ENCODE measurements at regions not wholly inside any gene's neighbourhood (a gene's known extent, or its start where the extent isn't known, plus 50 kb on each side); places are given as distances from the start of the nearest gene placed in this dataset.

GRCh38 chr9:26033336-26033735 is 355.1 kb upstream of the TUSC1 start:
- no peak overlapping the region for H3K4me3 ChIP-seq (ENCODE audit: insufficient read depth, low read length)
- no peaks in the 10 kb centered on the region for H4K20me1 ChIP-seq (ENCODE audit: insufficient read depth, low read length)
- no peak overlapping the region for H3K4me2 ChIP-seq (ENCODE audit: insufficient read depth, low read length)
- no peaks in the 10 kb centered on the region for H3K27me3 ChIP-seq (ENCODE audit: insufficient read depth, low read length)
- no peak overlapping the region for H2AFZ ChIP-seq (ENCODE audit: low read length)
- no peaks in the 10 kb centered on the region for H3K9me3 ChIP-seq (ENCODE audit: low read depth, low read length)
- no peaks in the 10 kb centered on the region for H3K79me2 ChIP-seq (ENCODE audit: insufficient read depth, low read length)
- no peak for TF ChIP-seq CTCF (IDR thresholded peaks at IDR 0.05; ENCODE audit: extremely low read depth, low read depth, low read length)
- DNase-seq (ENCODE audit: insufficient read length, low spot score, missing footprints), result no peak
- no peaks in the 10 kb centered on the region for H3K4me1 ChIP-seq (ENCODE audit: insufficient read depth, low read length)
- no peaks in the 10 kb centered on the region for H3K36me3 ChIP-seq (ENCODE audit: insufficient read depth, low read length)
- no peak overlapping the region for H3K27ac ChIP-seq (ENCODE audit: low read depth, low read length)

GRCh38 chr9:26026423-26027100 is 348.3 kb upstream of the TUSC1 start:
- H3K4me1 ChIP-seq (ENCODE audit: insufficient read depth, low read length), result no peaks in the 10 kb centered on the region
- no peaks in the 10 kb centered on the region for H3K36me3 ChIP-seq (ENCODE audit: insufficient read depth, low read length)
- H3K4me2 ChIP-seq (ENCODE audit: insufficient read depth, low read length), result no peak overlapping the region
- H3K4me3 ChIP-seq (ENCODE audit: insufficient read depth, low read length), result no peak overlapping the region
- no peaks in the 10 kb centered on the region for H4K20me1 ChIP-seq (ENCODE audit: insufficient read depth, low read length)
- H3K79me2 ChIP-seq (ENCODE audit: insufficient read depth, low read length), result no peaks in the 10 kb centered on the region
- H2AFZ ChIP-seq (ENCODE audit: low read length), result no peak overlapping the region
- no peak for DNase-seq (ENCODE audit: insufficient read length, low spot score, missing footprints)
- no peak overlapping the region for H3K27ac ChIP-seq (ENCODE audit: low read depth, low read length)
- no peak for TF ChIP-seq CTCF (IDR thresholded peaks at IDR 0.05; ENCODE audit: extremely low read depth, low read depth, low read length)
- H3K9me3 ChIP-seq (ENCODE audit: low read depth, low read length), result no peaks in the 10 kb centered on the region
- no peaks in the 10 kb centered on the region for H3K27me3 ChIP-seq (ENCODE audit: insufficient read depth, low read length)

GRCh38 chr9:26013199-26013598 is 335.0 kb upstream of the TUSC1 start:
- Histone ChIP-seq H3K4me2 (ENCODE audit: insufficient read depth, low read length) (no peak overlapping the region), H3K79me2 (ENCODE audit: insufficient read depth, low read length) (no peaks in the 10 kb centered on the region), H4K20me1 (ENCODE audit: insufficient read depth, low read length) (no peaks in the 10 kb centered on the region), H3K27me3 (ENCODE audit: insufficient read depth, low read length) (no peaks in the 10 kb centered on the region), H3K4me1 (ENCODE audit: insufficient read depth, low read length) (no peaks in the 10 kb centered on the region), H2AFZ (ENCODE audit: low read length) (no peak overlapping the region), H3K27ac (ENCODE audit: low read depth, low read length) (no peak overlapping the region), H3K4me3 (ENCODE audit: insufficient read depth, low read length) (no peak overlapping the region), H3K9me3 (ENCODE audit: low read depth, low read length) (peaks cover 4% of the 10 kb centered on the region), H3K36me3 (ENCODE audit: insufficient read depth, low read length) (no peaks in the 10 kb centered on the region)
- no peak for TF ChIP-seq CTCF (IDR thresholded peaks at IDR 0.05; ENCODE audit: extremely low read depth, low read depth, low read length)
- DNase-seq (ENCODE audit: insufficient read length, low spot score, missing footprints), result no peak

- H3K27ac ChIP-seq (ENCODE audit: low read depth, low read length), result no peak overlapping the region
- H3K9me3 ChIP-seq (ENCODE audit: low read depth, low read length), result peaks cover 3% of the 10 kb centered on the region
- no peaks in the 10 kb centered on the region for H3K27me3 ChIP-seq (ENCODE audit: insufficient read depth, low read length)
- H4K20me1 ChIP-seq (ENCODE audit: insufficient read depth, low read length), result no peaks in the 10 kb centered on the region
- TF ChIP-seq CTCF (IDR thresholded peaks at IDR 0.05; ENCODE audit: extremely low read depth, low read depth, low read length), result no peak
- no peak overlapping the region for H2AFZ ChIP-seq (ENCODE audit: low read length)
- no peak overlapping the region for H3K4me2 ChIP-seq (ENCODE audit: insufficient read depth, low read length)
- no peak overlapping the region for H3K4me3 ChIP-seq (ENCODE audit: insufficient read depth, low read length)
- no peaks in the 10 kb centered on the region for H3K36me3 ChIP-seq (ENCODE audit: insufficient read depth, low read length)
- H3K4me1 ChIP-seq (ENCODE audit: insufficient read depth, low read length), result no peaks in the 10 kb centered on the region
- no peak for DNase-seq (ENCODE audit: insufficient read length, low spot score, missing footprints)
- no peaks in the 10 kb centered on the region for H3K79me2 ChIP-seq (ENCODE audit: insufficient read depth, low read length)
These were observed 334.6 kb upstream of the TUSC1 start for GRCh38 chr9:26012797-26013196.

All from osteoblast (primary cell).